ENCODE measurements at regions not wholly inside any gene's neighbourhood (a gene's known extent, or its start where the extent isn't known, plus 50 kb on each side); places are given as distances from the start of the nearest gene placed in this dataset.

GRCh38 chr2:240319221-240319854 is 116.1 kb upstream of the GPC1 start:
- H3K9me3 ChIP-seq (ENCODE audit: severe bottlenecking): no peaks in the 10 kb centered on the region
- no peak for DNase-seq
- no peaks in the 10 kb centered on the region for H3K27me3 ChIP-seq (ENCODE audit: insufficient read depth, low read depth, severe bottlenecking)
- no peak for TF ChIP-seq CTCF (IDR thresholded peaks at IDR 0.05; ENCODE audit: low read depth, low read length)
- H3K4me3 ChIP-seq (ENCODE audit: low read depth, low read length): no peak overlapping the region
- no peaks in the 10 kb centered on the region for H3K36me3 ChIP-seq
- H3K27ac ChIP-seq: no peak overlapping the region

GRCh38 chr2:240319855-240320203 is 115.6 kb upstream of the GPC1 start:
- no peak for DNase-seq
- no peak overlapping the region for H3K27ac ChIP-seq
- H3K36me3 ChIP-seq: no peaks in the 10 kb centered on the region
- no peaks in the 10 kb centered on the region for H3K27me3 ChIP-seq (ENCODE audit: insufficient read depth, low read depth, severe bottlenecking)
- no peak for TF ChIP-seq CTCF (IDR thresholded peaks at IDR 0.05; ENCODE audit: low read depth, low read length)
- no peaks in the 10 kb centered on the region for H3K9me3 ChIP-seq (ENCODE audit: severe bottlenecking)
- no peak overlapping the region for H3K4me3 ChIP-seq (ENCODE audit: low read depth, low read length)

GRCh38 chr2:240320204-240320993 is 115.1 kb upstream of the GPC1 start:
- no peak overlapping the region for H3K27ac ChIP-seq
- DNase-seq: no peak
- H3K27me3 ChIP-seq (ENCODE audit: insufficient read depth, low read depth, severe bottlenecking): no peaks in the 10 kb centered on the region
- H3K9me3 ChIP-seq (ENCODE audit: severe bottlenecking): no peaks in the 10 kb centered on the region
- no peaks in the 10 kb centered on the region for H3K36me3 ChIP-seq
- no peak overlapping the region for H3K4me3 ChIP-seq (ENCODE audit: low read depth, low read length)
- no peak for TF ChIP-seq CTCF (IDR thresholded peaks at IDR 0.05; ENCODE audit: low read depth, low read length)

- no peak overlapping the region for H3K4me3 ChIP-seq (ENCODE audit: low read depth, low read length)
- H3K36me3 ChIP-seq: no peaks in the 10 kb centered on the region
- no peak for DNase-seq
- no peaks in the 10 kb centered on the region for H3K27me3 ChIP-seq (ENCODE audit: insufficient read depth, low read depth, severe bottlenecking)
- H3K9me3 ChIP-seq (ENCODE audit: severe bottlenecking): no peaks in the 10 kb centered on the region
- H3K27ac ChIP-seq: no peak overlapping the region
- no peak for TF ChIP-seq CTCF (IDR thresholded peaks at IDR 0.05; ENCODE audit: low read depth, low read length)
Observed at GRCh38 chr2:240322231-240322955, 113.1 kb upstream of the GPC1 start.

GRCh38 chr2:240322991-240323390 is 112.5 kb upstream of the GPC1 start:
- no peak for DNase-seq
- Histone ChIP-seq H3K27ac (no peak overlapping the region), H3K27me3 (ENCODE audit: insufficient read depth, low read depth, severe bottlenecking) (no peaks in the 10 kb centered on the region), H3K4me3 (ENCODE audit: low read depth, low read length) (no peak overlapping the region), H3K9me3 (ENCODE audit: severe bottlenecking) (no peaks in the 10 kb centered on the region), H3K36me3 (no peaks in the 10 kb centered on the region)
- TF ChIP-seq CTCF (IDR thresholded peaks at IDR 0.05; ENCODE audit: low read depth, low read length): no peak
